Gastroesophageal sphincter (tissue), 4 donors: ENCODE measurements at regions not wholly inside any gene's neighbourhood (a gene's known extent, or its start where the extent isn't known, plus 50 kb on each side); places are given as distances from the start of the nearest gene placed in this dataset.

ENCODE experiments used
- ATAC-seq: fragments of 150-250 bp; one replicate; pipeline ENCODE4 v1.9.1; 2016; ENCODE audit warnings: mild to moderate bottlenecking, moderate library complexity
- H3K27ac ChIP-seq, 4 donors: fragments of 200-600 bp; sonication (generic) in 3 of 4; 1 replicate in 3 of 4; 2 replicates in 1 of 4; pipeline ENCODE4 v1.5.1; 2016 to 2019
- H3K27me3 ChIP-seq: fragments of 200-600 bp; sonication (generic); one replicate; pipeline ENCODE4 v1.5.1; 2019
- H3K36me3 ChIP-seq, 2 donors: fragments of 200-600 bp; sonication (generic); one replicate each; pipeline ENCODE4 v1.5.1; 2019; ENCODE audit warnings: control low read depth in 1 of 2
- H3K4me1 ChIP-seq, 3 donors: fragments of 200-600 bp; sonication (generic); 1 replicate in 2 of 3; 2 replicates in 1 of 3; pipeline ENCODE4 v1.5.1; 2016 to 2019; ENCODE audit warnings: control low read depth in 2 of 3
- H3K4me3 ChIP-seq, 2 donors: fragments of 200-600 bp; sonication (generic); one replicate each; pipeline ENCODE4 v1.5.1; 2019; ENCODE audit warnings: mild to moderate bottlenecking in 1 of 2, moderate library complexity in 1 of 2
- H3K9me3 ChIP-seq, 3 donors: fragments of 200-600 bp; sonication (generic); one replicate each; pipeline ENCODE4 v1.5.1; 2017 to 2019; ENCODE audit warnings: control low read depth in 2 of 3
- CTCF ChIP-seq, 4 experiments: fragments of 200-600 bp in 2 of 4; fragments of 450-650 bp in 2 of 4; sonication (generic) in 1 of 4; IDR thresholded peaks; one replicate each; pipeline ENCODE4 v1.5.1; 2017 to 2019; ENCODE audit warnings: antibody characterized with exemption in 4 of 4, mild to moderate bottlenecking in 2 of 4, moderate library complexity in 2 of 4
- EP300 ChIP-seq: sonication (generic); formaldehyde crosslinking; IDR thresholded peaks from one replicate; pipeline ENCODE4 v1.6.1; 2017; ENCODE audit warnings: antibody characterized with exemption, mild to moderate bottlenecking
- POLR2A ChIP-seq, 2 donors: fragments of 450-650 bp; IDR thresholded peaks; one replicate each; pipeline ENCODE4 v1.6.1; 2017; ENCODE audit warnings: antibody characterized with exemption in 2 of 2, mild to moderate bottlenecking in 2 of 2, moderate library complexity in 1 of 2
- POLR2AphosphoS5 ChIP-seq: sonication (generic); formaldehyde crosslinking; IDR thresholded peaks from one replicate; pipeline ENCODE4 v1.6.1; 2017; ENCODE audit warnings: antibody characterized with exemption
- WGBS, 2 donors: methylation state at CpG; one replicate each; pipeline ENCODE4 v1.1.5; 2018; ENCODE audit warnings: low coverage in 1 of 2; 5-methylcytosine and 5-hydroxymethylcytosine counted together

- WGBS, 2 donors = 94 to 100% methylated on average over 2 of the region's 33 CpGs
- TF ChIP-seq POLR2AphosphoS5 = no peak
- H3K27ac ChIP-seq = peak overlapping the region in 3 of 4 donors; percentile 43 to 59 (median 51)
- no peak for ATAC-seq
- no peak overlapping the region for H3K4me3 ChIP-seq
- peaks cover 0 to 17% (median 0%) of the 10 kb centered on the region in 3 donors for H3K4me1 ChIP-seq
- H3K9me3 ChIP-seq = no peaks in the 10 kb centered on the region
- no peaks in the 10 kb centered on the region for H3K36me3 ChIP-seq
- H3K27me3 ChIP-seq = no peaks in the 10 kb centered on the region
These were observed 117.4 kb upstream of the RPS6KA2 start for GRCh38 chr6:166744223-166745134.

- Histone ChIP-seq H3K4me3 (no peak overlapping the region), H3K9me3 (no peaks in the 10 kb centered on the region), H3K27me3 (no peaks in the 10 kb centered on the region), H3K27ac (peak overlapping the region in 3 of 4 donors; percentile 43 to 59 (median 51)), H3K4me1 (peaks cover 0 to 25% (median 0%) of the 10 kb centered on the region in 3 donors), H3K36me3 (no peaks in the 10 kb centered on the region)
- TF ChIP-seq POLR2AphosphoS5 (no peak), POLR2A (IDR thresholded peaks at IDR 0.05) (no peak), EP300 (no peak), CTCF (IDR thresholded peaks at IDR 0.05) (no peak)
- no peak for ATAC-seq
- WGBS, 2 donors = 49 to 50% methylated on average over 3 to 10 of the region's 21 CpGs
These were observed 116.6 kb upstream of the RPS6KA2 start for GRCh38 chr6:166743406-166744222.

GRCh38 chr6:166742981-166743380, 115.9 kb upstream of the RPS6KA2 start:
- Histone ChIP-seq H3K36me3 (no peaks in the 10 kb centered on the region), H3K27me3 (no peaks in the 10 kb centered on the region), H3K4me3 (no peak overlapping the region), H3K27ac (peak overlapping the region in 1 of 4 donors; percentile 51), H3K9me3 (no peaks in the 10 kb centered on the region), H3K4me1 (peaks cover 0 to 32% (median 0%) of the 10 kb centered on the region in 3 donors)
- 83 to 100% methylated on average over 1 of the region's 7 CpGs for WGBS, 2 donors
- ATAC-seq = no peak
- TF ChIP-seq POLR2AphosphoS5 = no peak

- Histone ChIP-seq H3K4me1 (peaks cover 0 to 31% (median 0%) of the 10 kb centered on the region in 3 donors), H3K27me3 (no peaks in the 10 kb centered on the region), H3K36me3 (no peaks in the 10 kb centered on the region), H3K27ac (no peak overlapping the region), H3K4me3 (no peak overlapping the region), H3K9me3 (no peaks in the 10 kb centered on the region)
- WGBS, 2 donors = no CpG with 5 or more reads among the region's 1 CpG
- TF ChIP-seq POLR2A (IDR thresholded peaks at IDR 0.05) (no peak), POLR2AphosphoS5 (no peak), EP300 (no peak), CTCF (IDR thresholded peaks at IDR 0.05) (no peak)
- ATAC-seq = no peak
These were observed 112.9 kb upstream of the RPS6KA2 start for GRCh38 chr6:166739976-166740318.

GRCh38 chr6:166739117-166739975, 112.3 kb upstream of the RPS6KA2 start:
- TF ChIP-seq EP300 = no peak
- TF ChIP-seq POLR2A (IDR thresholded peaks at IDR 0.05) = no peak
- TF ChIP-seq POLR2AphosphoS5 = no peak
- no peak for TF ChIP-seq CTCF (IDR thresholded peaks at IDR 0.05)
- H3K4me1 ChIP-seq = peaks cover 0 to 31% (median 0%) of the 10 kb centered on the region in 3 donors
- WGBS, 2 donors = 48 to 55% methylated on average over 1 to 12 of the region's 18 CpGs
- ATAC-seq = no peak
- no peaks in the 10 kb centered on the region for H3K27me3 ChIP-seq
- H3K9me3 ChIP-seq = no peaks in the 10 kb centered on the region
- no peak overlapping the region for H3K4me3 ChIP-seq
- H3K36me3 ChIP-seq = no peaks in the 10 kb centered on the region
- peak overlapping the region in 1 of 4 donors; percentile 12 for H3K27ac ChIP-seq
